Endothelial cell of umbilical vein (primary cell): ENCODE measurements at regions not wholly inside any gene's neighbourhood (a gene's known extent, or its start where the extent isn't known, plus 50 kb on each side); places are given as distances from the start of the nearest gene placed in this dataset.

Experiments used
- BruUV-seq: library from RNA; stranded (reverse); fragments of 400-500 nt; replicated peaks from 2 replicates; lab custom pipeline; 2021; lab: Mats Ljungman, UMichigan
- CTCF ChIA-PET: fragments of 300-600, 350-600 bp; sonication (Branson Sonifier 250); formaldehyde crosslinking; loops from one replicate; lab custom pipeline; 2021; ENCODE audit warnings: antibody characterized with exemption, inconsistent platforms; lab: Charles Lee
- POLR2A ChIA-PET: fragments of 300-600, 350-600 bp; sonication (Branson Sonifier 250); formaldehyde crosslinking; loops from one replicate; lab custom pipeline; 2021; ENCODE audit warnings: antibody characterized with exemption, inconsistent platforms; lab: Charles Lee
- DNase-seq: peaks from one replicate; pipeline ENCODE4 v3.0.0-alpha.2; 2011; ENCODE audit warnings: low read depth, low spot score
- FAIRE-seq: peaks from 2 replicates; lab custom pipeline; 2011; peaks lifted over from hg19 to GRCh38; lab: Jason Lieb, UNC
- H2AFZ ChIP-seq: 2 replicates; pipeline ENCODE4 v1.6.0; 2012; ENCODE audit warnings: low read depth, low read length, control low read depth, inconsistent platforms
- H3K27ac ChIP-seq: 2 replicates; pipeline ENCODE4 v1.5.1; 2011; ENCODE audit warnings: low read depth, mild to moderate bottlenecking, control low read depth, low read length, moderate library complexity; ENCODE audit not compliant: insufficient read depth
- H3K27me3 ChIP-seq, 2 experiments: 2 replicates each; pipeline versions ENCODE4 v1.6.0 to v1.6.1; 2011; ENCODE audit warnings: low read length in 2 of 2, mixed read lengths in 1 of 2; ENCODE audit not compliant: control insufficient read depth in 2 of 2, insufficient read depth in 2 of 2
- H3K36me3 ChIP-seq, 2 experiments: 2 replicates in 1 of 2; 3 replicates in 1 of 2; pipeline ENCODE4 v1.5.1; 2011; ENCODE audit warnings: low read length in 2 of 2, mild to moderate bottlenecking in 1 of 2, moderate library complexity in 1 of 2; ENCODE audit not compliant: control insufficient read depth in 2 of 2, insufficient read depth in 2 of 2; ENCODE audit errors: extremely low read depth in 1 of 2
- H3K4me1 ChIP-seq: 3 replicates; pipeline ENCODE4 v1.5.1; 2011; ENCODE audit warnings: mild to moderate bottlenecking, low read length; ENCODE audit not compliant: control insufficient read depth, insufficient read depth; ENCODE audit errors: extremely low read depth
- H3K4me2 ChIP-seq: 2 replicates; pipeline ENCODE4 v1.6.1; 2011; ENCODE audit warnings: low read length, control low read depth, mixed read lengths; ENCODE audit not compliant: insufficient read depth
- H3K4me3 ChIP-seq, 3 experiments: fragments of 200-600 bp in 1 of 3; sonication (generic), shearing (Covaris generic) in 1 of 3; replicated peaks in 1 of 3; 2 replicates each; pipeline ENCODE4 v1.5.1; 2011 to 2016; ENCODE audit warnings: control low read depth in 3 of 3, low read length in 3 of 3, mild to moderate bottlenecking in 2 of 3, inconsistent platforms in 1 of 3, low read depth in 1 of 3, moderate library complexity in 1 of 3; ENCODE audit not compliant: insufficient read depth in 1 of 3
- H3K79me2 ChIP-seq: 2 replicates; pipeline ENCODE4 v1.6.0; 2012; ENCODE audit warnings: low read length, inconsistent platforms; ENCODE audit not compliant: control insufficient read depth, insufficient read depth
- H3K9ac ChIP-seq: replicated peaks from 2 replicates; pipeline ENCODE3; 2011; ENCODE audit warnings: low read length, control low read depth; ENCODE audit not compliant: insufficient read depth; ENCODE audit errors: extremely low read depth
- H3K9me1 ChIP-seq: replicated peaks from 3 replicates; pipeline ENCODE4 v1.6.0; 2011; ENCODE audit warnings: mild to moderate bottlenecking, low read length; ENCODE audit not compliant: control insufficient read depth, insufficient read depth; ENCODE audit errors: extremely low read depth
- H3K9me3 ChIP-seq: replicated peaks from 2 replicates; pipeline ENCODE4 v1.5.1; 2012; ENCODE audit warnings: low read length, inconsistent platforms; ENCODE audit not compliant: control insufficient read depth, insufficient read depth
- H4K20me1 ChIP-seq: replicated peaks from 2 replicates; pipeline ENCODE3; 2011; ENCODE audit warnings: mild to moderate bottlenecking, low read length; ENCODE audit not compliant: control insufficient read depth, insufficient read depth; ENCODE audit errors: extremely low read depth
- EZH2 ChIP-seq: IDR thresholded peaks from 2 replicates; pipeline ENCODE4 v1.6.1; 2012; ENCODE audit warnings: borderline replicate concordance, low read depth, mild to moderate bottlenecking, moderate library complexity, low read length, inconsistent platforms; ENCODE audit not compliant: severe bottlenecking
- FOS ChIP-seq: IDR thresholded peaks from 2 replicates; pipeline ENCODE4 v1.6.1; 2011; ENCODE audit warnings: mild to moderate bottlenecking, low read length, moderate library complexity, borderline replicate concordance; ENCODE audit not compliant: insufficient read depth
- GATA2 ChIP-seq: IDR thresholded peaks from 2 replicates; pipeline ENCODE4 v1.7.0; 2011; ENCODE audit warnings: low read depth, mild to moderate bottlenecking, moderate library complexity, mixed read lengths, low read length; ENCODE audit not compliant: insufficient read length, insufficient read depth
- JUN ChIP-seq: IDR thresholded peaks from 2 replicates; pipeline ENCODE4 v1.6.1; 2011; ENCODE audit warnings: borderline replicate concordance, low read depth; ENCODE audit not compliant: insufficient read length, insufficient read depth
- MAX ChIP-seq: IDR thresholded peaks from 2 replicates; pipeline ENCODE4 v1.6.1; 2011; ENCODE audit not compliant: insufficient read depth, insufficient read length
- MYC ChIP-seq: IDR thresholded peaks from one replicate; pipeline ENCODE4 v1.6.1; 2011; ENCODE audit warnings: mild to moderate bottlenecking, low read depth, low read length
- POLR2A ChIP-seq: IDR thresholded peaks from 2 replicates; pipeline ENCODE4 v1.6.1; 2012; ENCODE audit warnings: low read depth, mild to moderate bottlenecking, control low read depth, low read length
- POLR2AphosphoS5 ChIP-seq: IDR thresholded peaks from 2 replicates; pipeline ENCODE4 v1.6.1; 2012; ENCODE audit warnings: low read depth, mild to moderate bottlenecking, control low read depth, low read length, moderate library complexity; ENCODE audit not compliant: insufficient read depth
- dilution Hi-C: fragments of 300-500 bp; cut with MboI; formaldehyde crosslinking; loops from one replicate; pipeline ENCODE4 v1.15.0; 2019; ENCODE audit warnings: low sequenced_read_pairs; ENCODE audit not compliant: extremely low pct_ligation_motif_present
- intact Hi-C: fragments of 100-400 bp; cut with micrococcal nuclease; formaldehyde crosslinking; loops from one replicate; pipeline ENCODE4 v1.10.0; 2022
- TF ChIP-seq, protein P1 (sequence below), 2 donors: IDR thresholded peaks; 1 replicate in 1 of 2; 2 replicates in 1 of 2; pipeline ENCODE4 v1.5.1; 2011; ENCODE audit warnings: low read length in 2 of 2, mild to moderate bottlenecking in 2 of 2, moderate library complexity in 2 of 2, control low read depth in 1 of 2, inconsistent platforms in 1 of 2, low read depth in 1 of 2; ENCODE audit not compliant: insufficient read depth in 1 of 2; ENCODE audit errors: extremely low read depth in 1 of 2

- Histone ChIP-seq H3K4me3 (no peak overlapping the region), H3K4me1 (no peaks in the 10 kb centered on the region), H3K79me2 (no peaks in the 10 kb centered on the region), H4K20me1 (no peaks in the 10 kb centered on the region), H3K4me2 (no peak overlapping the region), H3K9me3 (no peaks in the 10 kb centered on the region), H3K27ac (no peak overlapping the region), H3K27me3 (no peaks in the 10 kb centered on the region), H3K9ac (no peak overlapping the region), H3K9me1 (no peaks in the 10 kb centered on the region), H2AFZ (no peak overlapping the region), H3K36me3 (no peaks in the 10 kb centered on the region)
- intact Hi-C loops (no loop called here), dilution Hi-C loops (no loop called here)
- ChIA-PET POLR2A (no interaction called here), CTCF (no interaction called here)
- FAIRE-seq = no peak
- no peak for DNase-seq
- BruUV-seq = no TSS peak
- TF ChIP-seq POLR2A (no peak), GATA2 (no peak), MYC (no peak), POLR2AphosphoS5 (no peak), MAX (no peak), JUN (no peak), EZH2 (no peak), FOS (no peak)
- TF ChIP-seq, protein P1, sequence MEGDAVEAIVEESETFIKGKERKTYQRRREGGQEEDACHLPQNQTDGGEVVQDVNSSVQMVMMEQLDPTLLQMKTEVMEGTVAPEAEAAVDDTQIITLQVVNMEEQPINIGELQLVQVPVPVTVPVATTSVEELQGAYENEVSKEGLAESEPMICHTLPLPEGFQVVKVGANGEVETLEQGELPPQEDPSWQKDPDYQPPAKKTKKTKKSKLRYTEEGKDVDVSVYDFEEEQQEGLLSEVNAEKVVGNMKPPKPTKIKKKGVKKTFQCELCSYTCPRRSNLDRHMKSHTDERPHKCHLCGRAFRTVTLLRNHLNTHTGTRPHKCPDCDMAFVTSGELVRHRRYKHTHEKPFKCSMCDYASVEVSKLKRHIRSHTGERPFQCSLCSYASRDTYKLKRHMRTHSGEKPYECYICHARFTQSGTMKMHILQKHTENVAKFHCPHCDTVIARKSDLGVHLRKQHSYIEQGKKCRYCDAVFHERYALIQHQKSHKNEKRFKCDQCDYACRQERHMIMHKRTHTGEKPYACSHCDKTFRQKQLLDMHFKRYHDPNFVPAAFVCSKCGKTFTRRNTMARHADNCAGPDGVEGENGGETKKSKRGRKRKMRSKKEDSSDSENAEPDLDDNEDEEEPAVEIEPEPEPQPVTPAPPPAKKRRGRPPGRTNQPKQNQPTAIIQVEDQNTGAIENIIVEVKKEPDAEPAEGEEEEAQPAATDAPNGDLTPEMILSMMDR (IDR thresholded peaks at IDR 0.05; ENCODE audit: extremely low read depth in 1 of 2, insufficient read depth in 1 of 2, low read depth in 1 of 2, low read length in 2 of 2) = no peak
Observed at GRCh38 chr6:164124986-164125385, 710.5 kb downstream of the QKI start.
